Posterior vena cava (tissue), 2 donors: ENCODE measurements at regions not wholly inside any gene's neighbourhood (a gene's known extent, or its start where the extent isn't known, plus 50 kb on each side); places are given as distances from the start of the nearest gene placed in this dataset.

Experiments used
- DNase-seq: peaks from one replicate; pipeline ENCODE4 v3.0.0-alpha.2; 2020; ENCODE audit warnings: low spot score
- intact Hi-C, 2 donors: fragments of 100-400 bp; cut with DNase I; formaldehyde crosslinking; loops; one replicate each; pipeline versions ENCODE4 v1.14.1 to v1.14.2; 2022 to 2023
- donor health status: DM: yes; HTN: yes; CAD: no.
- donor health status: DM: yes; HTN: yes; CAD: no.

DNA sequence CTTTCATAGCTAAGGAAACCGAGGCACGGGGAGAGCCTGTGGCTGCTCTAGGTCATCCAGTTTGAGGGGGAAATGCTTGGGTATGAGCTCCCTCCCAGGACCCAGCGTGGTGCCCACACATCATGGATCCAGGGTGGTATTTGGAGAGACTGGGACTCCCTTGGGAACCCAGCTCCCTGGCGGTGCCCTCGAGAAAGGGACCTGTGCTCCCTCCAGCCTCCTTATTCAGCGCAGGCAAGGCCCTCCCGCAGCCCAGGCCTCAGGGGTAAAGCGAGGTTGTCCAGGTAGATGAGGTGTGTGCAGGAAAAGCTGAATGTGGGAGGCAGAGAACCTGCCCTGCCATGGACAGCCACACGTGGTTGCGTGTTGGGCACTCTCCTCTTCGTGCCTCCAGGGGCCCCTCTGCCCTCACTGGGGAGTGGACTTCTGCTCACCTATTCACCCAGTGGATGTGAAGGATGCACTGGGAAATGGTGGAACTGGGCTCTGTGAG, 53.8 kb upstream of the GPR78 start:
- DNase-seq, result no peak
- intact Hi-C loops, result loop anchor here in 1 of 2 donors (5.0 kb wide), 1 partner anchor 71 kb away; no protein-coding TSS in a partner anchor

DNA sequence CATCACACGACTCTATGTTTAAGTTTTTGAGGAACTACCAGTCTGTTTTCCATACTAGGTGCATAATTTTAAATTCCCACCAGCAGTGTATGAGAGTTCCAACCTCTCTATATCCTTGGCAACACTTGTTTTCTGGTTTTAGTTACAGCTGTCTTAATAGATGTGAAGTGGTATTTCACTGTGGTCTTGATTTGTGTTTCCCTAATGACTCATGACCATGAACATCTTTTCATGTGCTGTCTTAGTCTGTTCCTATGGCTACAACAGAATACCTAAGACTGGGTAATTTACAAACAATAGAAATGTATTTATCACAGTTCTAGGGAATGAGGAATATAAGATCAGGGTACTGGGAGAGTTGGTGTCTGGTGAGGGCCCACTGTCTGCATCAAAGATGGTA, 51.5 kb upstream of the GPR78 start:
- intact Hi-C loops, result loop anchor here in 1 of 2 donors (5.0 kb wide), 1 partner anchor 69 kb away; no protein-coding TSS in a partner anchor

More for the DNA sequence above, 51.5 kb upstream of the GPR78 start:
- no peak for DNase-seq
